GOT3 (cell line): ENCODE measurements at regions not wholly inside any gene's neighbourhood (a gene's known extent, or its start where the extent isn't known, plus 50 kb on each side); places are given as distances from the start of the nearest gene placed in this dataset.
"Not testable (repeated sequence)": the region's sequence is repeated elsewhere in the genome, so short reads cannot be mapped to it uniquely, and the experiment has no call there.

Experiments
- DNase-seq: peaks from one replicate; lab custom pipeline; 2025; ENCODE audit warnings: mixed read lengths; lab: John Stamatoyannopoulos, UW

GRCh38 chr3:43838009-43838758, 147.4 kb downstream of the ABHD5 start:
- no peak for DNase-seq

GRCh38 chr3:43838877-43839276, 148.1 kb downstream of the ABHD5 start:
- no peak for DNase-seq

- no peak for DNase-seq
Observed at GRCh38 chr3:43843386-43843785, 152.6 kb downstream of the ABHD5 start.

- DNase-seq, result no peak
Observed at GRCh38 chr3:43844757-43845156, 154.0 kb downstream of the ABHD5 start.

- not testable (repeated sequence) for DNase-seq
Observed at GRCh38 chr3:43845553-43845952, 154.8 kb downstream of the ABHD5 start.

GRCh38 chr3:43852066-43852465, 161.3 kb downstream of the ABHD5 start:
- DNase-seq, result no peak

- DNase-seq, result no peak
Observed at GRCh38 chr3:43854283-43854682, 163.5 kb downstream of the ABHD5 start.

GRCh38 chr3:43854916-43855315, 164.2 kb downstream of the ABHD5 start:
- no peak for DNase-seq

- no peak for DNase-seq
Observed at GRCh38 chr3:43855674-43856299, 165.0 kb downstream of the ABHD5 start.

- no peak for DNase-seq
Observed at GRCh38 chr3:43856351-43856750, 165.6 kb downstream of the ABHD5 start.

GRCh38 chr3:43856761-43857160, 166.0 kb downstream of the ABHD5 start:
- no peak for DNase-seq

GRCh38 chr3:43857361-43858293, 166.9 kb downstream of the ABHD5 start:
- no peak for DNase-seq

- no peak for DNase-seq
Observed at GRCh38 chr3:43858294-43858701, 167.6 kb downstream of the ABHD5 start.

GRCh38 chr3:43859766-43860165, 169.0 kb downstream of the ABHD5 start:
- no peak for DNase-seq

- no peak for DNase-seq
Observed at GRCh38 chr3:43861635-43862034, 170.9 kb downstream of the ABHD5 start.

- no peak for DNase-seq
Observed at GRCh38 chr3:43862470-43862869, 171.7 kb downstream of the ABHD5 start.

GRCh38 chr3:43862992-43863805, 172.5 kb downstream of the ABHD5 start:
- DNase-seq, result no peak

- no peak for DNase-seq
Observed at GRCh38 chr3:43863966-43864933, 173.5 kb downstream of the ABHD5 start.

- DNase-seq, result no peak
Observed at GRCh38 chr3:43865351-43865750, 174.6 kb downstream of the ABHD5 start.

- DNase-seq, result no peak
Observed at GRCh38 chr3:43865887-43866528, 175.3 kb downstream of the ABHD5 start.
